H1 (cell line): ENCODE measurements at regions not wholly inside any gene's neighbourhood (a gene's known extent, or its start where the extent isn't known, plus 50 kb on each side); places are given as distances from the start of the nearest gene placed in this dataset.

Source experiments
- CTCF ChIA-PET: fragments of 300-600 bp; sonication (Branson Sonifier 250); formaldehyde crosslinking; loops from one replicate; lab custom pipeline; 2021; ENCODE audit not compliant: partially characterized antibody; lab: Charles Lee
- POLR2A ChIA-PET: fragments of 300-600 bp; sonication (Branson Sonifier 250); formaldehyde crosslinking; loops from one replicate; lab custom pipeline; 2021; ENCODE audit warnings: inconsistent platforms; ENCODE audit not compliant: partially characterized antibody; lab: Charles Lee
- DNase-seq, 2 experiments: peaks; one replicate each; pipeline versions ENCODE4 v3.0.0 to v3.0.0-alpha.2; 2010 to 2022; ENCODE audit warnings: low spot score in 2 of 2, low read depth in 1 of 2, mixed read lengths in 1 of 2
- FAIRE-seq: peaks from 2 replicates; lab custom pipeline; 2011; peaks lifted over from hg19 to GRCh38; lab: Jason Lieb, UNC
- H2AFZ ChIP-seq: 2 replicates; pipeline ENCODE4 v1.8.1; 2012; ENCODE audit warnings: low read length, inconsistent platforms
- H2AK5ac ChIP-seq: 2 replicates; pipeline ENCODE4 v1.6.1; 2013; ENCODE audit warnings: low read depth, low read length
- H2BK120ac ChIP-seq: replicated peaks from 2 replicates; pipeline ENCODE3; 2013; ENCODE audit warnings: low read depth, low read length, inconsistent platforms
- H2BK12ac ChIP-seq: 2 replicates; pipeline ENCODE4 v1.6.1; 2013; ENCODE audit warnings: low read depth, low read length
- H2BK15ac ChIP-seq: 2 replicates; pipeline ENCODE4 v1.6.1; 2013; ENCODE audit warnings: low read length
- H2BK20ac ChIP-seq: 2 replicates; pipeline ENCODE4 v1.6.1; 2013; ENCODE audit warnings: low read length
- H2BK5ac ChIP-seq: 2 replicates; pipeline ENCODE4 v1.6.1; 2013; ENCODE audit warnings: low read depth, low read length
- H3K14ac ChIP-seq: 2 replicates; pipeline ENCODE4 v1.6.1; 2013; ENCODE audit warnings: inconsistent platforms; ENCODE audit not compliant: insufficient read length
- H3K18ac ChIP-seq: 2 replicates; pipeline ENCODE4 v1.6.1; 2013; ENCODE audit warnings: low read length; ENCODE audit errors: extremely low read depth
- H3K23ac ChIP-seq: 2 replicates; pipeline ENCODE4 v1.6.1; 2013; ENCODE audit warnings: inconsistent platforms; ENCODE audit not compliant: insufficient read length
- H3K23me2 ChIP-seq: 2 replicates; pipeline ENCODE4 v1.6.1; 2013; ENCODE audit warnings: low read depth, low read length
- H3K27ac ChIP-seq: 2 replicates; pipeline ENCODE4 v1.6.1; 2011; ENCODE audit warnings: low read depth, low read length, inconsistent platforms
- H3K27me3 ChIP-seq, 4 experiments: replicated peaks in 1 of 4; 1 replicate in 1 of 4; 2 replicates in 3 of 4; pipeline versions ENCODE4 v1.6.1 to v1.8.1; 2011 to 2013; ENCODE audit warnings: low read length in 3 of 4, mild to moderate bottlenecking in 3 of 4, inconsistent platforms in 2 of 4, mixed read lengths in 2 of 4, moderate library complexity in 1 of 4; ENCODE audit not compliant: control insufficient read depth in 3 of 4, insufficient read depth in 3 of 4; ENCODE audit errors: extremely low read depth in 1 of 4
- H3K36me3 ChIP-seq, 4 experiments: 2 replicates each; pipeline versions ENCODE4 v1.6.1 to v1.8.1; 2011 to 2013; ENCODE audit warnings: mild to moderate bottlenecking in 4 of 4, low read length in 3 of 4, moderate library complexity in 2 of 4, control low read depth in 1 of 4, inconsistent platforms in 1 of 4; ENCODE audit not compliant: insufficient read depth in 4 of 4, control insufficient read depth in 2 of 4
- H3K4ac ChIP-seq: replicated peaks from 2 replicates; pipeline ENCODE3; 2013; ENCODE audit warnings: low read length, low read depth, mixed read lengths, inconsistent platforms; ENCODE audit not compliant: insufficient read length
- H3K4me1 ChIP-seq, 4 experiments: replicated peaks in 1 of 4; 1 replicate in 1 of 4; 2 replicates in 3 of 4; pipeline versions ENCODE4 v1.6.1 to v1.8.1; 2011 to 2013; ENCODE audit warnings: low read length in 3 of 4, inconsistent platforms in 2 of 4, mixed read lengths in 1 of 4; ENCODE audit not compliant: insufficient read depth in 4 of 4, control insufficient read depth in 3 of 4
- H3K4me2 ChIP-seq, 2 experiments: 2 replicates each; pipeline versions ENCODE4 v1.6.1 to v1.8.1; 2011 to 2013; ENCODE audit warnings: low read depth in 2 of 2, low read length in 2 of 2, control low read depth in 1 of 2, inconsistent platforms in 1 of 2, mild to moderate bottlenecking in 1 of 2; ENCODE audit not compliant: insufficient read depth in 1 of 2
- H3K4me3 ChIP-seq, 4 experiments: fragments of 200-600, 300-600 bp in 1 of 4; sonication (generic), shearing (Covaris generic), sonication (Bioruptor Twin) in 1 of 4; 2 replicates each; pipeline versions ENCODE4 v1.5.1 to v1.8.1; 2011 to 2016; ENCODE audit warnings: low read length in 4 of 4, low read depth in 3 of 4, control low read depth in 2 of 4, inconsistent platforms in 2 of 4, mild to moderate bottlenecking in 2 of 4, mixed read lengths in 1 of 4, moderate library complexity in 1 of 4; ENCODE audit not compliant: insufficient read depth in 2 of 4; ENCODE audit errors: extremely low read depth in 1 of 4
- H3K56ac ChIP-seq: replicated peaks from 2 replicates; pipeline ENCODE3; 2013; ENCODE audit warnings: low read depth, mild to moderate bottlenecking, mixed read lengths, low read length, inconsistent platforms; ENCODE audit not compliant: insufficient read length
- H3K79me1 ChIP-seq: 2 replicates; pipeline ENCODE4 v1.6.1; 2013; ENCODE audit warnings: low read depth, low read length, control low read depth
- H3K79me2 ChIP-seq, 2 experiments: 2 replicates each; pipeline versions ENCODE4 v1.6.1 to v1.8.1; 2012 to 2013; ENCODE audit warnings: low read length in 2 of 2, mild to moderate bottlenecking in 2 of 2, inconsistent platforms in 1 of 2; ENCODE audit not compliant: insufficient read depth in 2 of 2, control insufficient read depth in 1 of 2
- H3K9ac ChIP-seq, 4 experiments: replicated peaks in 1 of 4; 1 replicate in 1 of 4; 2 replicates in 3 of 4; pipeline versions ENCODE4 v1.6.1 to v1.8.1; 2011 to 2013; ENCODE audit warnings: low read depth in 3 of 4, low read length in 3 of 4, control low read depth in 2 of 4, mild to moderate bottlenecking in 2 of 4, moderate library complexity in 2 of 4, inconsistent platforms in 1 of 4; ENCODE audit errors: extremely low read depth in 1 of 4
- H3K9me3 ChIP-seq, 2 experiments: 2 replicates each; pipeline versions ENCODE4 v1.6.1 to v1.8.1; 2012 to 2013; ENCODE audit warnings: mild to moderate bottlenecking in 2 of 2, moderate library complexity in 2 of 2, control low read depth in 1 of 2, inconsistent platforms in 1 of 2, low read depth in 1 of 2, low read length in 1 of 2, mixed read lengths in 1 of 2; ENCODE audit not compliant: insufficient read depth in 2 of 2
- H4K20me1 ChIP-seq, 2 experiments: replicated peaks in 1 of 2; 2 replicates each; pipeline versions ENCODE3 to v1.8.1; 2011 to 2013; ENCODE audit warnings: inconsistent platforms in 2 of 2, low read length in 2 of 2, mild to moderate bottlenecking in 1 of 2; ENCODE audit not compliant: insufficient read depth in 2 of 2, control insufficient read depth in 1 of 2
- H4K5ac ChIP-seq: 2 replicates; pipeline ENCODE4 v1.6.1; 2013; ENCODE audit warnings: low read length, low read depth, mixed read lengths, inconsistent platforms; ENCODE audit not compliant: insufficient read length
- H4K8ac ChIP-seq: 2 replicates; pipeline ENCODE4 v1.8.0; 2013; ENCODE audit warnings: mild to moderate bottlenecking, moderate library complexity, low read length, inconsistent platforms; ENCODE audit not compliant: insufficient read depth; ENCODE audit errors: extremely low read depth
- H4K91ac ChIP-seq: replicated peaks from 2 replicates; pipeline ENCODE3; 2013; ENCODE audit warnings: low read length, mixed read lengths, inconsistent platforms; ENCODE audit not compliant: insufficient read length
- PHF8 ChIP-seq: fragments of 200-600 bp; sonication (generic); conservative IDR thresholded peaks from 2 replicates; pipeline ENCODE4 v1.7.1; 2012; ENCODE audit warnings: low read depth, mild to moderate bottlenecking, inconsistent platforms, low read length, moderate library complexity
- TAF7 ChIP-seq: optimal IDR thresholded peaks from 2 replicates; pipeline ENCODE3; 2011; ENCODE audit warnings: low read depth, mild to moderate bottlenecking, inconsistent platforms, low read length, moderate library complexity, borderline replicate concordance

GRCh38 chr16:62149631-62150030 is 113.4 kb upstream of the CDH8 start:
- H3K9me3 ChIP-seq = no peaks in the 10 kb centered on the region
- CTCF ChIA-PET = no interaction called here
- TF ChIP-seq TAF7 (no peak), PHF8 (no peak)

More at GRCh38 chr16:62149631-62150030, 113.4 kb upstream of the CDH8 start:
- Histone ChIP-seq H2BK5ac (no peak overlapping the region), H3K4ac (no peak overlapping the region), H3K4me2 (no peak overlapping the region), H3K27ac (no peak overlapping the region), H3K9ac (no peak overlapping the region), H2AFZ (no peak overlapping the region), H4K8ac (no peak overlapping the region), H3K27me3 (no peaks in the 10 kb centered on the region), H2BK20ac (no peak overlapping the region), H2AK5ac (no peak overlapping the region), H4K20me1 (no peaks in the 10 kb centered on the region), H3K79me1 (no peaks in the 10 kb centered on the region), H3K18ac (no peak overlapping the region), H3K14ac (no peak overlapping the region), H3K4me1 (no peaks in the 10 kb centered on the region), H4K5ac (no peak overlapping the region), H2BK120ac (no peak overlapping the region), H3K79me2 (no peaks in the 10 kb centered on the region), H2BK12ac (no peak overlapping the region), H3K23me2 (no peaks in the 10 kb centered on the region; the same call in 1 of the 2 replicates), H4K91ac (no peak overlapping the region), H3K23ac (no peak overlapping the region), H3K4me3 (no peak overlapping the region), H3K56ac (no peak overlapping the region), H2BK15ac (no peak overlapping the region), H3K36me3 (no peaks in the 10 kb centered on the region)
- FAIRE-seq = no peak
- POLR2A ChIA-PET = no interaction called here
- no peak for DNase-seq
